IPS-18a (cell line): ENCODE measurements at regions not wholly inside any gene's neighbourhood (a gene's known extent, or its start where the extent isn't known, plus 50 kb on each side); places are given as distances from the start of the nearest gene placed in this dataset.

Experiments
- H3K27ac ChIP-seq: one replicate; pipeline ENCODE4 v1.5.1; 2013; ENCODE audit warnings: low read length
- H3K27me3 ChIP-seq: one replicate; pipeline ENCODE4 v1.6.1; 2013; ENCODE audit warnings: mild to moderate bottlenecking, low read length; ENCODE audit not compliant: control insufficient read depth, insufficient read depth
- H3K36me3 ChIP-seq: one replicate; pipeline ENCODE4 v1.6.1; 2013; ENCODE audit warnings: low read depth, low read length; ENCODE audit not compliant: control insufficient read depth
- H3K4me1 ChIP-seq: one replicate; pipeline ENCODE4 v1.6.1; 2013; ENCODE audit warnings: low read depth, low read length; ENCODE audit not compliant: control insufficient read depth
- H3K4me3 ChIP-seq: one replicate; pipeline ENCODE4 v1.5.1; 2013; ENCODE audit warnings: low read length
- H3K9ac ChIP-seq: one replicate; pipeline ENCODE4 v1.6.1; 2013; ENCODE audit warnings: mild to moderate bottlenecking, low read length, moderate library complexity
- H3K9me3 ChIP-seq: one replicate; pipeline ENCODE4 v1.6.1; 2013; ENCODE audit warnings: low read depth, low read length; ENCODE audit not compliant: control insufficient read depth

DNA sequence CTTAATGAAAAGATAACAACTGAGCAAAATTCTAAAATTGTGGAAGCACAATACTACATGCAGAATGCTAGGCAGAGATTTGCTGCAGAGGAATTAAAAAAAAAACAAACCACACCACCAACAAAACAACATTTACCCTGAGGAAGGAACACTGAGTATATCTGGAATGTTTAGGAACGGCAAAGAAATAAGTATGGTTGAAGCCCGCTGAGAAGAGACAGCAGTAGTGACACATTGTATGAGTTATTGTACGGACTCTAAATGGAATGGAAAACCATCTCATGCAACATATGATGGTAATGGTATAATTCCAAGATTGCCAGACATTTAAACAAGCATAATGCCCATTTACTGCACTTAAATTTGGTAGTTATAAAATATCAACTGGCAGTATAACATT, 568.2 kb upstream of the CCDC54 start:
- no peaks in the 10 kb centered on the region for H3K4me1 ChIP-seq
- H3K27me3 ChIP-seq: no peaks in the 10 kb centered on the region

DNA sequence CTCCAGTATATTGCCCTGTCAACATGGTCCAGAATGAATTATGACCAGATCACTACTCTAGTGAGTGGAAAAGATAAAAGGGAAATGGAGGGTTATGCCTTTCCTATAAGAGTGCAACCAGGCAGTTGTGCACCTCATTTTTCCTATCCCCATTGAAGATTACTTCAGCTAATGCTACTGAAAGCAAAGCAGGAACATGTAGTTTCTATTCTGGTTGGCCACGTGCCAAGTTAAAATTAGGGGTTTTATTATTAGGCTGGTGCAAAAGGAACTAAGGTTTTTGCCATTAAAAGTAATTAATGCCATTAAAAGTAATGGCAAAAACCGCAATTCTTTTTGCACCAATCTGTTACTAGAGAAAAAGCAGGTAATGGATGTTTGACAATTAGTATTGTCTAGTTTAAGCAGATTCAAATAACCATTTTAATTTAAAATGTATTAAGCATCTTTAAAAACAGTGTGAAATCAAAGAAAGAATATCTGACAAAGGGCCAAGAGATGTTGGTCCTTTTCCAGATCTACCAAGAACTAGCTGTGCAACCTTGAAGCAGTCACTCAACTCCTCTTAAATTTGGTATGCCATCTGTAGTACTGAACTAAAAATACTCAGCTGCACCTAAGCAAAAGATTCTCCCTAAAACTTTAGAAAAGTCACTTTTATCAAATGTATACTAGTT, 567.5 kb upstream of the CCDC54 start:
- H3K4me3 ChIP-seq: no peak overlapping the region
- H3K27ac ChIP-seq: no peak overlapping the region
- H3K27me3 ChIP-seq: no peaks in the 10 kb centered on the region
- no peaks in the 10 kb centered on the region for H3K9me3 ChIP-seq
- no peaks in the 10 kb centered on the region for H3K4me1 ChIP-seq
- no peaks in the 10 kb centered on the region for H3K36me3 ChIP-seq
- H3K9ac ChIP-seq: no peak overlapping the region

More for the DNA sequence above, 568.2 kb upstream of the CCDC54 start:
- H3K4me3 ChIP-seq: no peak overlapping the region
- no peak overlapping the region for H3K27ac ChIP-seq
- no peaks in the 10 kb centered on the region for H3K36me3 ChIP-seq
- H3K9ac ChIP-seq: no peak overlapping the region
- no peaks in the 10 kb centered on the region for H3K9me3 ChIP-seq

DNA sequence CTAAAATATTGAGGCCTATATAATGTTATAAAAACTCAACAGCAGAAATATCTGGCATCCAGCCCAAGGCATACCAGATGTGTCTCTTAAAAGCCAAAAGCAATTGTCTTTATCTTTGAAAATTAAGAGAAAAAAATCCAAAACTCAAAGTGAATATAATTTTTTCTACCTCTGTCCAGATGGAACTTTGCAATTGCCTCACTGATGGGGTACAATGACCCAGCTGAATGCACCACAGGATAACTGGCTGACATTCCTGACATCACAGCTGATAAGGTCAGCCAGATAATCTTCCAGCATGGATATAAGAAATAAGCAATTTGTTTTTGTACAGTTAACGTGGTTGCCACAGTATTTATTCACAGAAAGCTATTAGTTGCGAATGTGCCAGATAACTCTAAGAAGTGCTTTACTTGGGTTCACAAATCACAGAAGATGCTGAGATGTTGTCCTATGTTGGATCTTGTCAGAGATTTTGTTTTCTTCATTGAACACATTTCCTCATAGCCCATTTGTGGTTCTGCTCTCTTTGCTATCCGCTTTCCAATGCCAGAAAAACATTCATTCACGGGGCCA, 566.9 kb upstream of the CCDC54 start:
- Histone ChIP-seq H3K4me3 (no peak overlapping the region), H3K27me3 (no peaks in the 10 kb centered on the region), H3K36me3 (no peaks in the 10 kb centered on the region), H3K9ac (no peak overlapping the region), H3K9me3 (no peaks in the 10 kb centered on the region), H3K4me1 (no peaks in the 10 kb centered on the region), H3K27ac (no peak overlapping the region)

DNA sequence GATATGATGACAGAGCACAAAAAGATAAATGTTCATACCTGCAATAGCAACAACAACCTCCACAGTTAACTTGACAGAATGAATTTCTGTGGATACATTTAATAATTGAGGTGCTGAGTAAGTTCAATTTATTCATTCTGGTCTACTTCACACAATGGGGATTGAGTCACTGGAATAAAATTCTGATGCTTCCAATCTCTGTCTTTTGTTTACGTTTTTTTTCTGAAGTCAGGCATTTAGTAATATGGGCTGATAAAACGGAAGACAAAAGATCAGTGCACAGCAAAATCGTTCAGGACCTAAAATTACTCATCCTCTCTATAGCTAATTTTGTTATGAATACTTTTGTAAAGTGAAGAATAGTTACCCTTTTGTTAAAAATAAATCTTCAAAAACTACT, 565.9 kb upstream of the CCDC54 start:
- H3K4me3 ChIP-seq: no peak overlapping the region
- no peaks in the 10 kb centered on the region for H3K36me3 ChIP-seq
- no peaks in the 10 kb centered on the region for H3K9me3 ChIP-seq
- H3K27ac ChIP-seq: no peak overlapping the region
- no peak overlapping the region for H3K9ac ChIP-seq
- H3K4me1 ChIP-seq: no peaks in the 10 kb centered on the region
- H3K27me3 ChIP-seq: no peaks in the 10 kb centered on the region

DNA sequence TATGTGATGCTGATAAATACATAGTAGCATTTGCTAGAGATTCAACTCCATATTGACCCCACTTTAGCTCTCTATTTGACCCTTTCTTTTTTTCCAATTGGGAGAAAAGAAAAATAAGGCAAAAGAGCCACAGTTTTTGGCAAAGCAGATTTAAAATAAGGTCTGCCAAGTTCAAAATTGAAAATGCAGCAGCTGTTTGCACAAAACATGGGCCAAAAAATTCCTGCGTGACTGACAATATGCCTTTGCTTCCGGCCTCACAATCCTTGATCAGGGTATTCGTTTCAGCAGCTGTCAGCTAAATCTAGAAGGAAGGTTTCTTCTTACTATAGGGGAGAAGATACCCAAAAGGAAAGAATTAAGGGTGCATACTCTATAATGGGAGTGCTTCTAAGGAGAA, 563.5 kb upstream of the CCDC54 start:
- H3K4me3 ChIP-seq: no peak overlapping the region
- H3K9ac ChIP-seq: no peak overlapping the region
- no peaks in the 10 kb centered on the region for H3K27me3 ChIP-seq
- peaks cover 10% of the 10 kb centered on the region for H3K4me1 ChIP-seq
- no peaks in the 10 kb centered on the region for H3K9me3 ChIP-seq
- H3K36me3 ChIP-seq: no peaks in the 10 kb centered on the region
- H3K27ac ChIP-seq: no peak overlapping the region

DNA sequence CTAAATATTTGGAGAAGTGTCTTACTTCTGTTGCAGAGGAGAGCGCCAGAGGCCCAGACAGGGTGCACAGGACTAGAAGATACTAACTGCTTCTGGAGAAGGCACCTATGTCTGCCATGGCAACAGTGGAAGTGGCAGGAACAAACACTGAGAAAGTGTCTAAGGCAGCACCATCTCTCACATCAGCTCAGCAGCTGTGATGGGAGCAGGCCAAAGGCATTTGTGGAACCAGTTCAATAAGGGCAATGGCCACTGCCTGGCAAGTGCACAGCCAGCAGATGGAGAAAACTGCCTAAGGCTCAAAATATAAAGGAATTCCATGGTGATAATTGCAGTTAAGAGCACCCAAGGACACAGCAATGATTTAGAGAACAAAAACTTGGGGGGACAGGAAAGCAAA, 563.0 kb upstream of the CCDC54 start:
- H3K27ac ChIP-seq: no peak overlapping the region

DNA sequence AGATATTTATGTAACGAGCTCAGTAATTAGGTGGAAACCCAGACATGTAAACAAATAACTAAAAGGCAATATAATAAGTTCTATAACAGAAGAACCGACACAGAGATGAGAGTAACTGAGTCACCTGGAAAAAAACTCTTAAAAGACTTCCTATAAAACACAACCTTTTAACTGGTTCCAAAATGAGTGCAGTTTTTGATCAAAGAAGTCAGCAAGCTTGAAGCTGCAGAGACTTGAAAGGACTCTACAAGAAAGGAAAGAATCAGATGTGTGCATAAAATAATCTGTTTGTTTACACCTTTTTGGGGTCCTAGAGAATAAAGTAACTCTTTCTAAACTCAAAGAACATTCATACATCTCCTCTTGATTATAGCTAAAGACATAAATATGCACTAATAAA, 560.4 kb upstream of the CCDC54 start:
- Histone ChIP-seq H3K4me1 (peaks cover 10% of the 10 kb centered on the region), H3K9me3 (no peaks in the 10 kb centered on the region), H3K4me3 (no peak overlapping the region), H3K27me3 (no peaks in the 10 kb centered on the region), H3K9ac (no peak overlapping the region), H3K27ac (no peak overlapping the region), H3K36me3 (no peaks in the 10 kb centered on the region)

More for the DNA sequence above, 563.0 kb upstream of the CCDC54 start:
- Histone ChIP-seq H3K9ac (no peak overlapping the region), H3K4me3 (no peak overlapping the region), H3K36me3 (no peaks in the 10 kb centered on the region), H3K4me1 (peaks cover 10% of the 10 kb centered on the region), H3K27me3 (no peaks in the 10 kb centered on the region), H3K9me3 (no peaks in the 10 kb centered on the region)

DNA sequence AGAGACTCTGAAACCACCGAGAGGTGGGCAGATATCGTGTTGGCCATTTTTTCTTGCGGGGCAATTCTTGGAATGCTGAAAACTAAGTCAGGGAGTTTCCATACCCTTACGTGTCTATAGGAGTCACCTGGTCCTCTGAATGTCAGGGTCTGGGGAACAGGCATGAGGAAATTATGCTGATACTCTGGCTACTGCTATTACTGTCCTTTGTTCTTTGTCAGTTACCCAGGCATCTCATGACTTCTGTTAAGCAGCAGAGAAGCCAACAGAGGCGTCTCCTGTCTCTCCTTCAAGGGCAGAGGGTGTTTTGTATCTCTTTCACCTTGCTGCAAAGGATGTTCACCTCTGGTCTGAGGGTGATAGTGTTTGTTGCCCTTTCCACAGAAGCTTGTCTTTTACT, 559.5 kb upstream of the CCDC54 start:
- Histone ChIP-seq H3K36me3 (no peaks in the 10 kb centered on the region), H3K4me1 (peaks cover 10% of the 10 kb centered on the region), H3K4me3 (no peak overlapping the region), H3K9ac (no peak overlapping the region), H3K27ac (no peak overlapping the region), H3K9me3 (no peaks in the 10 kb centered on the region), H3K27me3 (no peaks in the 10 kb centered on the region)

DNA sequence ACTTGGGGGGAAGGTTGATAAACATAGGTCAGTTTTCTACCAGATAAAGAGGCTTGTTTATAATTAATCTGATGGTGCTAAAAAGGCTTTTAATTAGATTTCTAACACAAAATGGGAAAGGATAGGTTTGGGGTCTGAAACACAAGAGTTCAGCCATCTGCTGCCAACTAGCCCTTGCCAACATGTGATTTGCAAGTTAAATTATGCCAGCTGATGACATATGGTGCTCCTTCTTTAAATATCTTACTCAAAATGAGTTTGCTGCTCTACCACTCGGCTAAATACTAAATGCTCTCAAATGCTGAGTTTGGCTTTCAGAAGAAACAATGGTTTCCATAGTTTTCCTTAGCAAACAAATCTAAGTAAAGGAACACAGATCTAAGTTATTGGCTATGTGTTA, 557.8 kb upstream of the CCDC54 start:
- no peaks in the 10 kb centered on the region for H3K27me3 ChIP-seq
- no peak overlapping the region for H3K27ac ChIP-seq

DNA sequence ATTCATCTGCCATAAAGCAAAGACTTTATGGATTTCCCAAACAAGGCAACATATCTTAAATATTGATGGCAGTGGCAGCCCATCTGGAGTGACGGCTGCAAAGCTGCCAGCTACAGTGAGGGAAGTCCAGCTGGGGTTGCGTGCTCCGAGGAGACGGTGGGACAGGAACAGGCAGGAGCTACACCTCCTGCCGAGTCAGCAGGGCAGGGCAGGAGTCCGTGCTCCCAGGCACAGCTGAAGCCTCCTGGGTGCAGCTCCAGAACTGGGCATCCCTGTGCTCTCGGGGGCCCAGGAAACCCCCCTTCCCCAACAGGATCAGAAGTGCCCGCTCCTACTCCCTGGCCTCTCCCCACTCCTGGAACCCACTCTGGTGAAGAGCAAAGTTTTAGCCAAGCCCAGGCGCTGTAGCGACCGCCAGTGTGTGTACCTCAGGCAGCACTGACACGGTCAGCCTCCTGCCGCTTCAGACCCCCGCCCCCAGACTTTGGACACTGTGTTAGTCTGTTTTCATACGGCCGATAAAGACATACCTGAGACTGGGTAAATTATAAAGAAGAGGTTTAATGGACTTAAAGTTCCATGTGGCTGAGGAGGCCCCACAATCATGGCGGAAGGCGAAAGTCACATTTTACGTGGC, 556.4 kb upstream of the CCDC54 start:
- no peak overlapping the region for H3K9ac ChIP-seq
- H3K4me1 ChIP-seq: peaks cover 17% of the 10 kb centered on the region
- no peak overlapping the region for H3K4me3 ChIP-seq
- H3K36me3 ChIP-seq: no peaks in the 10 kb centered on the region
- no peaks in the 10 kb centered on the region for H3K9me3 ChIP-seq
- H3K27me3 ChIP-seq: no peaks in the 10 kb centered on the region
- H3K27ac ChIP-seq: no peak overlapping the region

More for the DNA sequence above, 557.8 kb upstream of the CCDC54 start:
- Histone ChIP-seq H3K4me1 (peaks cover 10% of the 10 kb centered on the region), H3K36me3 (no peaks in the 10 kb centered on the region), H3K9me3 (no peaks in the 10 kb centered on the region), H3K9ac (no peak overlapping the region), H3K4me3 (no peak overlapping the region)

DNA sequence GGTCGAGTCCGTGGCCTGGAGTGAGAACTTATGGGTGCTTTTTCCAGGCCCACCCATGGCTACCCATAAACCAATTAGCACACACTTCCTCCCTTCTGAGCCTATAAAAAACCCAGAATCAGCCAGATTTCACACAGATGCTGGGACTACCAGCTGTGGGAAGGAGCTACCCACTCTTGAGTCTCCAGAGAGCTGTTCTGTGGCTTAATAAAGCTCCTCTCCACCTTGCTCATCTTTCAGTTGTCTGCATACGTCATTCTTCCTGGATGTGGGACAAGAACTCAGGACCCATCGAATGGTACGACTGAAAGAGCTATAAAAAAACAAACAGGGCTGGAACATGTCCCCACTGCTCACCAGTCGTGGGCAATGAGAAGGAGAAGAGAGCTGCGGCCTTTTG, 555.4 kb upstream of the CCDC54 start:
- H3K36me3 ChIP-seq: no peaks in the 10 kb centered on the region
- no peaks in the 10 kb centered on the region for H3K9me3 ChIP-seq
- H3K27me3 ChIP-seq: no peaks in the 10 kb centered on the region
- no peak overlapping the region for H3K4me3 ChIP-seq
- no peak overlapping the region for H3K27ac ChIP-seq
- no peak overlapping the region for H3K9ac ChIP-seq
- peaks cover 27% of the 10 kb centered on the region for H3K4me1 ChIP-seq

DNA sequence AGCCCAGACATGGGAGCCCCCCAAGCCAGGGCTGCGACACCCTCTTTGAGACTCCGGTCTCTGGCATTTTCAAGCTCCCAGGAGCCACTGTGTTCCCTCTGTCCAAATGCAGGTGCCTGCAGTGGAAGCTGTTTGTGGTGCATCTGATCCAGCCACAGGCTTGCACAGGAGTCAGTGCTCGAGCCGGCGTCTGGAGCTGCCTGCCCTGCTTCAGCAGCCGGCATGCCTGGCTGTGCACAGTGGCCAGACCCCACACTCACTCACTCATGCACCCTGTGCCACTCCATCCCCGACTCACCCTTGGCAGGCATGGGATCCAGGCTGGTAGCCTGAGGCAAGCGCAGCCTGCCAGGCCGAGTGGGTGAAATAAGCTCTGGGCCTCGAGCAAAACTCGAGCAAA, 555.0 kb upstream of the CCDC54 start:
- no peaks in the 10 kb centered on the region for H3K27me3 ChIP-seq
- H3K4me1 ChIP-seq: peaks cover 31% of the 10 kb centered on the region
- no peak overlapping the region for H3K9ac ChIP-seq
- no peaks in the 10 kb centered on the region for H3K9me3 ChIP-seq
- H3K27ac ChIP-seq: no peak overlapping the region
- no peaks in the 10 kb centered on the region for H3K36me3 ChIP-seq
- no peak overlapping the region for H3K4me3 ChIP-seq
